H1 (cell line): ENCODE measurements at regions not wholly inside any gene's neighbourhood (a gene's known extent, or its start where the extent isn't known, plus 50 kb on each side); places are given as distances from the start of the nearest gene placed in this dataset.

Experiments used
- CTCF ChIA-PET: fragments of 300-600 bp; sonication (Branson Sonifier 250); formaldehyde crosslinking; loops from one replicate; lab custom pipeline; 2021; ENCODE audit not compliant: partially characterized antibody; lab: Charles Lee
- POLR2A ChIA-PET: fragments of 300-600 bp; sonication (Branson Sonifier 250); formaldehyde crosslinking; loops from one replicate; lab custom pipeline; 2021; ENCODE audit warnings: inconsistent platforms; ENCODE audit not compliant: partially characterized antibody; lab: Charles Lee
- DNase-seq, 2 experiments: peaks; one replicate each; pipeline versions ENCODE4 v3.0.0 to v3.0.0-alpha.2; 2010 to 2022; ENCODE audit warnings: low spot score in 2 of 2, low read depth in 1 of 2, mixed read lengths in 1 of 2
- FAIRE-seq: peaks from 2 replicates; lab custom pipeline; 2011; peaks lifted over from hg19 to GRCh38; lab: Jason Lieb, UNC
- H2AFZ ChIP-seq: 2 replicates; pipeline ENCODE4 v1.8.1; 2012; ENCODE audit warnings: low read length, inconsistent platforms
- H2AK5ac ChIP-seq: 2 replicates; pipeline ENCODE4 v1.6.1; 2013; ENCODE audit warnings: low read depth, low read length
- H2BK120ac ChIP-seq: replicated peaks from 2 replicates; pipeline ENCODE3; 2013; ENCODE audit warnings: low read depth, low read length, inconsistent platforms
- H2BK12ac ChIP-seq: 2 replicates; pipeline ENCODE4 v1.6.1; 2013; ENCODE audit warnings: low read depth, low read length
- H2BK15ac ChIP-seq: 2 replicates; pipeline ENCODE4 v1.6.1; 2013; ENCODE audit warnings: low read length
- H2BK20ac ChIP-seq: 2 replicates; pipeline ENCODE4 v1.6.1; 2013; ENCODE audit warnings: low read length
- H2BK5ac ChIP-seq: 2 replicates; pipeline ENCODE4 v1.6.1; 2013; ENCODE audit warnings: low read depth, low read length
- H3K14ac ChIP-seq: 2 replicates; pipeline ENCODE4 v1.6.1; 2013; ENCODE audit warnings: inconsistent platforms; ENCODE audit not compliant: insufficient read length
- H3K18ac ChIP-seq: 2 replicates; pipeline ENCODE4 v1.6.1; 2013; ENCODE audit warnings: low read length; ENCODE audit errors: extremely low read depth
- H3K23ac ChIP-seq: 2 replicates; pipeline ENCODE4 v1.6.1; 2013; ENCODE audit warnings: inconsistent platforms; ENCODE audit not compliant: insufficient read length
- H3K23me2 ChIP-seq: 2 replicates; pipeline ENCODE4 v1.6.1; 2013; ENCODE audit warnings: low read depth, low read length
- H3K27ac ChIP-seq: 2 replicates; pipeline ENCODE4 v1.6.1; 2011; ENCODE audit warnings: low read depth, low read length, inconsistent platforms
- H3K27me3 ChIP-seq, 4 experiments: replicated peaks in 1 of 4; 1 replicate in 1 of 4; 2 replicates in 3 of 4; pipeline versions ENCODE4 v1.6.1 to v1.8.1; 2011 to 2013; ENCODE audit warnings: low read length in 3 of 4, mild to moderate bottlenecking in 3 of 4, inconsistent platforms in 2 of 4, mixed read lengths in 2 of 4, moderate library complexity in 1 of 4; ENCODE audit not compliant: control insufficient read depth in 3 of 4, insufficient read depth in 3 of 4; ENCODE audit errors: extremely low read depth in 1 of 4
- H3K36me3 ChIP-seq, 4 experiments: 2 replicates each; pipeline versions ENCODE4 v1.6.1 to v1.8.1; 2011 to 2013; ENCODE audit warnings: mild to moderate bottlenecking in 4 of 4, low read length in 3 of 4, moderate library complexity in 2 of 4, control low read depth in 1 of 4, inconsistent platforms in 1 of 4; ENCODE audit not compliant: insufficient read depth in 4 of 4, control insufficient read depth in 2 of 4
- H3K4ac ChIP-seq: replicated peaks from 2 replicates; pipeline ENCODE3; 2013; ENCODE audit warnings: low read length, low read depth, mixed read lengths, inconsistent platforms; ENCODE audit not compliant: insufficient read length
- H3K4me1 ChIP-seq, 4 experiments: replicated peaks in 1 of 4; 1 replicate in 1 of 4; 2 replicates in 3 of 4; pipeline versions ENCODE4 v1.6.1 to v1.8.1; 2011 to 2013; ENCODE audit warnings: low read length in 3 of 4, inconsistent platforms in 2 of 4, mixed read lengths in 1 of 4; ENCODE audit not compliant: insufficient read depth in 4 of 4, control insufficient read depth in 3 of 4
- H3K4me2 ChIP-seq, 2 experiments: 2 replicates each; pipeline versions ENCODE4 v1.6.1 to v1.8.1; 2011 to 2013; ENCODE audit warnings: low read depth in 2 of 2, low read length in 2 of 2, control low read depth in 1 of 2, inconsistent platforms in 1 of 2, mild to moderate bottlenecking in 1 of 2; ENCODE audit not compliant: insufficient read depth in 1 of 2
- H3K4me3 ChIP-seq, 4 experiments: fragments of 200-600, 300-600 bp in 1 of 4; sonication (generic), shearing (Covaris generic), sonication (Bioruptor Twin) in 1 of 4; 2 replicates each; pipeline versions ENCODE4 v1.5.1 to v1.8.1; 2011 to 2016; ENCODE audit warnings: low read length in 4 of 4, low read depth in 3 of 4, control low read depth in 2 of 4, inconsistent platforms in 2 of 4, mild to moderate bottlenecking in 2 of 4, mixed read lengths in 1 of 4, moderate library complexity in 1 of 4; ENCODE audit not compliant: insufficient read depth in 2 of 4; ENCODE audit errors: extremely low read depth in 1 of 4
- H3K56ac ChIP-seq: replicated peaks from 2 replicates; pipeline ENCODE3; 2013; ENCODE audit warnings: low read depth, mild to moderate bottlenecking, mixed read lengths, low read length, inconsistent platforms; ENCODE audit not compliant: insufficient read length
- H3K79me1 ChIP-seq: 2 replicates; pipeline ENCODE4 v1.6.1; 2013; ENCODE audit warnings: low read depth, low read length, control low read depth
- H3K79me2 ChIP-seq, 2 experiments: 2 replicates each; pipeline versions ENCODE4 v1.6.1 to v1.8.1; 2012 to 2013; ENCODE audit warnings: low read length in 2 of 2, mild to moderate bottlenecking in 2 of 2, inconsistent platforms in 1 of 2; ENCODE audit not compliant: insufficient read depth in 2 of 2, control insufficient read depth in 1 of 2
- H3K9ac ChIP-seq, 4 experiments: replicated peaks in 1 of 4; 1 replicate in 1 of 4; 2 replicates in 3 of 4; pipeline versions ENCODE4 v1.6.1 to v1.8.1; 2011 to 2013; ENCODE audit warnings: low read depth in 3 of 4, low read length in 3 of 4, control low read depth in 2 of 4, mild to moderate bottlenecking in 2 of 4, moderate library complexity in 2 of 4, inconsistent platforms in 1 of 4; ENCODE audit errors: extremely low read depth in 1 of 4
- H3K9me3 ChIP-seq, 2 experiments: 2 replicates each; pipeline versions ENCODE4 v1.6.1 to v1.8.1; 2012 to 2013; ENCODE audit warnings: mild to moderate bottlenecking in 2 of 2, moderate library complexity in 2 of 2, control low read depth in 1 of 2, inconsistent platforms in 1 of 2, low read depth in 1 of 2, low read length in 1 of 2, mixed read lengths in 1 of 2; ENCODE audit not compliant: insufficient read depth in 2 of 2
- H4K20me1 ChIP-seq, 2 experiments: replicated peaks in 1 of 2; 2 replicates each; pipeline versions ENCODE3 to v1.8.1; 2011 to 2013; ENCODE audit warnings: inconsistent platforms in 2 of 2, low read length in 2 of 2, mild to moderate bottlenecking in 1 of 2; ENCODE audit not compliant: insufficient read depth in 2 of 2, control insufficient read depth in 1 of 2
- H4K5ac ChIP-seq: 2 replicates; pipeline ENCODE4 v1.6.1; 2013; ENCODE audit warnings: low read length, low read depth, mixed read lengths, inconsistent platforms; ENCODE audit not compliant: insufficient read length
- H4K8ac ChIP-seq: 2 replicates; pipeline ENCODE4 v1.8.0; 2013; ENCODE audit warnings: mild to moderate bottlenecking, moderate library complexity, low read length, inconsistent platforms; ENCODE audit not compliant: insufficient read depth; ENCODE audit errors: extremely low read depth
- H4K91ac ChIP-seq: replicated peaks from 2 replicates; pipeline ENCODE3; 2013; ENCODE audit warnings: low read length, mixed read lengths, inconsistent platforms; ENCODE audit not compliant: insufficient read length
- BCL11A ChIP-seq, 2 experiments: IDR thresholded peaks; one replicate each; pipeline ENCODE4 v1.6.1; 2011; ENCODE audit warnings: low read depth in 2 of 2, low read length in 2 of 2, mild to moderate bottlenecking in 2 of 2
- EGR1 ChIP-seq: IDR thresholded peaks from 2 replicates; pipeline ENCODE4 v1.6.1; 2011; ENCODE audit warnings: low read depth, low read length, borderline replicate concordance
- EZH2 ChIP-seq: fragments of 200-600 bp; sonication (generic); IDR thresholded peaks from 2 replicates; pipeline ENCODE4 v1.7.1; 2012; ENCODE audit warnings: low read depth, mild to moderate bottlenecking, moderate library complexity, low read length, inconsistent platforms; ENCODE audit not compliant: severe bottlenecking
- HDAC2 ChIP-seq, 2 experiments: fragments of 300-600 bp in 1 of 2; sonication (generic) in 1 of 2; IDR thresholded peaks; 2 replicates each; pipeline ENCODE4 v1.6.1; 2011 to 2012; ENCODE audit warnings: low read depth in 2 of 2, low read length in 2 of 2, mild to moderate bottlenecking in 2 of 2, moderate library complexity in 2 of 2, borderline replicate concordance in 1 of 2, inconsistent platforms in 1 of 2
- MAFK ChIP-seq: IDR thresholded peaks from 2 replicates; pipeline ENCODE4 v1.6.1; 2012; ENCODE audit warnings: low read depth, mild to moderate bottlenecking, improper control_type of control experiment, low read length
- POU5F1 ChIP-seq: IDR thresholded peaks from 2 replicates; pipeline ENCODE4 v1.6.1; 2011; ENCODE audit warnings: low read depth, mild to moderate bottlenecking, low read length, moderate library complexity
- RBBP5 ChIP-seq: IDR thresholded peaks from 2 replicates; pipeline ENCODE4 v1.7.1; 2012; ENCODE audit warnings: low read depth, mild to moderate bottlenecking, inconsistent platforms, low read length, moderate library complexity, borderline replicate concordance
- SP2 ChIP-seq: IDR thresholded peaks from 2 replicates; pipeline ENCODE4 v1.6.1; 2012; ENCODE audit warnings: mild to moderate bottlenecking, low read length, inconsistent platforms
- YY1 ChIP-seq: IDR thresholded peaks from 2 replicates; pipeline ENCODE4 v1.6.1; 2011; ENCODE audit warnings: low read depth, mild to moderate bottlenecking, low read length
- WGBS, 2 experiments: shearing (Covaris generic) in 1 of 2; methylation state at CpG; one replicate each; pipeline versions ENCODE4 v1.1.6 to v1.1.7; 2013 to 2015; ENCODE audit warnings: low lambda C conversion rate in 2 of 2, mixed read lengths in 2 of 2, inconsistent platforms in 1 of 2, low coverage in 1 of 2, missing lambda C conversion rate in 1 of 2; ENCODE audit not compliant: insufficient replicate concordance in 2 of 2, insufficient coverage in 1 of 2, insufficient read length in 1 of 2; ENCODE audit errors: extremely low coverage in 1 of 2, missing lambda C conversion rate in 1 of 2; 5-methylcytosine and 5-hydroxymethylcytosine counted together

GRCh38 chr4:180240670-180241069, 2002.5 kb upstream of the TENM3 start:
- ChIA-PET POLR2A (no interaction called here), CTCF (no interaction called here)
- no peak overlapping the region for H4K91ac ChIP-seq
- no peak overlapping the region for H3K27ac ChIP-seq
- H3K23ac ChIP-seq: no peak overlapping the region
- no peak overlapping the region for H2AFZ ChIP-seq
- H4K8ac ChIP-seq: no peak overlapping the region
- H3K27me3 ChIP-seq: no peaks in the 10 kb centered on the region
- no peak overlapping the region for H2BK120ac ChIP-seq
- 92% methylated on average over 2 of the region's 2 CpGs; no CpG with 5 or more reads in 1 of the 2 experiments for WGBS, 2 experiments
- H2AK5ac ChIP-seq: no peak overlapping the region
- no peak overlapping the region for H3K14ac ChIP-seq
- no peaks in the 10 kb centered on the region for H3K9me3 ChIP-seq
- H3K4me2 ChIP-seq: no peak overlapping the region
- no peak overlapping the region for H3K4ac ChIP-seq
- FAIRE-seq: no peak
- no peak overlapping the region for H2BK12ac ChIP-seq
- H3K4me1 ChIP-seq: no peaks in the 10 kb centered on the region
- H3K23me2 ChIP-seq: no peaks in the 10 kb centered on the region
- no peak overlapping the region for H4K5ac ChIP-seq
- no peak overlapping the region for H2BK20ac ChIP-seq
- no peaks in the 10 kb centered on the region for H3K36me3 ChIP-seq
- no peaks in the 10 kb centered on the region for H4K20me1 ChIP-seq
- H3K4me3 ChIP-seq: no peak overlapping the region
- H3K79me1 ChIP-seq: no peaks in the 10 kb centered on the region
- no peak overlapping the region for H2BK15ac ChIP-seq
- no peak overlapping the region for H3K18ac ChIP-seq
- DNase-seq: no peak
- H2BK5ac ChIP-seq: no peak overlapping the region
- H3K9ac ChIP-seq: no peak overlapping the region
- H3K56ac ChIP-seq: no peak overlapping the region
- H3K79me2 ChIP-seq: no peaks in the 10 kb centered on the region
- TF ChIP-seq SP2: no peak
- TF ChIP-seq MAFK: no peak
- no peak for TF ChIP-seq BCL11A (IDR thresholded peaks at IDR 0.05; ENCODE audit: low read depth in 2 of 2, low read length in 2 of 2)
- TF ChIP-seq EGR1: no peak
- no peak for TF ChIP-seq EZH2
- no peak for TF ChIP-seq RBBP5
- TF ChIP-seq HDAC2 (IDR thresholded peaks at IDR 0.05; ENCODE audit: borderline replicate concordance in 1 of 2, low read depth in 2 of 2, low read length in 2 of 2): no peak
- no peak for TF ChIP-seq YY1
- TF ChIP-seq POU5F1: no peak
